ENCODE measurements at regions not wholly inside any gene's neighbourhood (a gene's known extent, or its start where the extent isn't known, plus 50 kb on each side); places are given as distances from the start of the nearest gene placed in this dataset.
"Not testable (repeated sequence)": the region's sequence is repeated elsewhere in the genome, so short reads cannot be mapped to it uniquely, and the experiment has no call there.

DNA sequence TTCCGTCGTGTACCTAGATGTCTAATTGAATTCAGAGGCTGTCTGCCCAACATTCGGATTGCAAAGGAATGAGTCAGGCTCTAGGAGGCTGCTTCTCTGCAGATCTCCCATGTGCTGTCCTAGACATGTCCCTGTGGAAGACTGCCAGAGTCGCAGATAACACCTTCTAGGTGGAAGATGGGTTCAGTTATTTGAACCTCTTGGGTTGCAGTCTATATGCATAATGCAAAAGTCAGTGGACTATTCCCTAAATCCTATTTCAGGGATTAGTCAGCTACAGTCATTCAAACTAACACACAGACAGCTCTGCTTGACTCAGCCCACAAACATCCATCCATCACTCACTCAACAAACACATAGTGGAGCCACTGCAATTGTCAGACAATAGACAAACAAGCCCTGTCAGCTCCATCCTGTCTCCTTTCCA lies 300.0 kb upstream of the CTNNB1 start:
- no peaks in the 10 kb centered on the region for H3K27me3 Mint-ChIP-seq
- intact Hi-C loops (cut with micrococcal nuclease), result no loop called here

GRCh38 chr3:40901298-40901697 lies 298.0 kb upstream of the CTNNB1 start:
- no peaks in the 10 kb centered on the region for H3K4me1 ChIP-seq (ENCODE audit: control insufficient read depth in 2 of 2, insufficient read depth in 2 of 2, low read length in 2 of 2)
- H3K27ac ChIP-seq (ENCODE audit: low read depth, low read length), result no peak overlapping the region
- DNase-seq (no peak), ATAC-seq (no peak)
- intact Hi-C loops (cut with micrococcal nuclease), result no loop called here
- no peaks in the 10 kb centered on the region for H3K27me3 ChIP-seq (ENCODE audit: control insufficient read depth in 2 of 2, insufficient read depth in 2 of 2, low read length in 2 of 2)
- no peak overlapping the region for H3K27ac Mint-ChIP-seq
- ChIA-PET POLR2A (no interaction called here), CTCF (no interaction called here)
- H3K4me3 Mint-ChIP-seq, result no peak overlapping the region
- no peaks in the 10 kb centered on the region for H3K36me3 Mint-ChIP-seq
- no peak overlapping the region for H3K4me3 ChIP-seq (ENCODE audit: low read length)
- H3K27me3 Mint-ChIP-seq, result no peaks in the 10 kb centered on the region
- no peaks in the 10 kb centered on the region for H3K9me3 ChIP-seq (ENCODE audit: control insufficient read depth in 2 of 3, low read length in 3 of 3)
- no peaks in the 10 kb centered on the region for H3K36me3 ChIP-seq (ENCODE audit: control insufficient read depth in 2 of 3, insufficient read depth in 3 of 3, low read length in 3 of 3)
- peaks cover 0 to 8% (median 0%) of the 10 kb centered on the region in 11 donors for H3K9me3 Mint-ChIP-seq
- H3K4me1 Mint-ChIP-seq, result no peaks in the 10 kb centered on the region

More for the DNA sequence above, 300.0 kb upstream of the CTNNB1 start:
- H3K4me1 Mint-ChIP-seq, result no peaks in the 10 kb centered on the region
- CTCF ChIA-PET, result no interaction called here
- POLR2A ChIA-PET, result interaction anchor here (1.1 kb wide), 1 partner anchor 300 kb away, joined by 3 read pairs; the partner anchor contains the start of gene CTNNB1
- H3K9me3 ChIP-seq (ENCODE audit: control insufficient read depth in 2 of 3, low read length in 3 of 3), result no peaks in the 10 kb centered on the region
- H3K36me3 ChIP-seq (ENCODE audit: control insufficient read depth in 2 of 3, insufficient read depth in 3 of 3, low read length in 3 of 3), result no peaks in the 10 kb centered on the region
- no peak overlapping the region for H3K4me3 ChIP-seq (ENCODE audit: low read length)
- ATAC-seq (no peak), DNase-seq (no peak)
- H3K27ac ChIP-seq (ENCODE audit: low read depth, low read length), result no peak overlapping the region
- H3K9me3 Mint-ChIP-seq, result peaks cover 0 to 3% (median 0%) of the 10 kb centered on the region in 11 donors
- H3K36me3 Mint-ChIP-seq, result no peaks in the 10 kb centered on the region
- no peaks in the 10 kb centered on the region for H3K4me1 ChIP-seq (ENCODE audit: control insufficient read depth in 2 of 2, insufficient read depth in 2 of 2, low read length in 2 of 2)
- no peak overlapping the region for H3K27ac Mint-ChIP-seq
- H3K27me3 ChIP-seq (ENCODE audit: control insufficient read depth in 2 of 2, insufficient read depth in 2 of 2, low read length in 2 of 2), result no peaks in the 10 kb centered on the region
- no peak overlapping the region for H3K4me3 Mint-ChIP-seq

DNA sequence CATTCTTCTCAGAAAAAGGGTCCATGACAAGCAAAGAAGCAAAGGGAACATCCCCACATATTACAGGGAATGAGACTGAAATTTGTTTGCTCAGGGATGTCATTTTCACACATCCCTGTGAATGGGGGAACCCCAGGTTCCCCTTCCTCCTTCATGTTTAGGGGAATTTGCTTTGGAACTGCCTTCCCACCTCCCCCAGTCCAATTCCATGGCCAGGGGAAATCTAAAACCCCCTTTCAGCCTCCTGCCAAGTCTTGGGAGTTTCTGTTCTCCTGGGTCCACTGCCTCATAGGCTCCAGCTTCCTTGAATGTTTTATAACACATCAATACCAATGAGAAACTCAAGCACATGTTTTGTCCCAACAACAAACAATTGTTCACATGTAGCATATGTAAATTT lies 297.5 kb upstream of the CTNNB1 start:
- no peaks in the 10 kb centered on the region for H3K36me3 ChIP-seq (ENCODE audit: control insufficient read depth in 2 of 3, insufficient read depth in 3 of 3, low read length in 3 of 3)
- H3K4me3 Mint-ChIP-seq, result no peak overlapping the region
- H3K27ac Mint-ChIP-seq, result no peak overlapping the region
- no peaks in the 10 kb centered on the region for H3K36me3 Mint-ChIP-seq
- intact Hi-C loops (cut with micrococcal nuclease), result no loop called here
- DNase-seq (no peak), ATAC-seq (no peak)
- POLR2A ChIA-PET, result no interaction called here
- no peaks in the 10 kb centered on the region for H3K4me1 Mint-ChIP-seq
- H3K4me3 ChIP-seq (ENCODE audit: low read length), result no peak overlapping the region
- H3K27ac ChIP-seq (ENCODE audit: low read depth, low read length), result no peak overlapping the region
- no peaks in the 10 kb centered on the region for H3K4me1 ChIP-seq (ENCODE audit: control insufficient read depth in 2 of 2, insufficient read depth in 2 of 2, low read length in 2 of 2)
- CTCF ChIA-PET, result no interaction called here
- no peaks in the 10 kb centered on the region for H3K27me3 ChIP-seq (ENCODE audit: control insufficient read depth in 2 of 2, insufficient read depth in 2 of 2, low read length in 2 of 2)
- no peaks in the 10 kb centered on the region for H3K9me3 ChIP-seq (ENCODE audit: control insufficient read depth in 2 of 3, low read length in 3 of 3)
- peaks cover 0 to 8% (median 0%) of the 10 kb centered on the region in 11 donors for H3K9me3 Mint-ChIP-seq
- no peaks in the 10 kb centered on the region for H3K27me3 Mint-ChIP-seq

DNA sequence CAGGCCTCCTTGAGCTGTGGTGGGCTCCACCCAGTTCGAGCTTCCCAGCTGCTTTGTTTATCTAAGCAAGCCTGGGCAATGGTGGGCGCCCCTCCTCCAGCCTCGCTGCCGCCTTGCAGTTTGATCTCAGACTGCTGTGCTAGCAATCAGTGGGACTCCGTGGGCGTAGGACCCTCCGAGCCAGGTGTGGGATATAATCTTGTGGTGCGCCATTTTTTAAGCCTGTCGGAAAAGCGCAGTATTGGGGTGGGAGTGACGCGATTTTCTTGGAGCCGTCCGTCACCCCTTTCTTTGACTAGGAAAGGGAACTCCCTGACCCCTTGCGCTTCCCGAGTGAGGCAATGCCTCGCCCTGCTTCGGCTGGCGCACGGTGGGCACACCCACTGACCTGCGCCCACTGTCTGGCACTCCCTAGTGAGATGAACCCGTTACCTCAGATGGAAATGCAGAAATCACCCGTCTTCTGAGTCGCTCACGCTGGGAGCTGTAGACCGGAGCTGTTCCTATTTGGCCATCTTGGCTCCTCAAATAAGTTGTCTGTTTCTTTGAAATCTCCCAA lies 291.3 kb upstream of the CTNNB1 start:
- H3K36me3 Mint-ChIP-seq; DNase-seq; H3K27ac Mint-ChIP-seq; H3K27me3 ChIP-seq (ENCODE audit: control insufficient read depth in 2 of 2, insufficient read depth in 2 of 2, low read length in 2 of 2); H3K4me1 Mint-ChIP-seq; intact Hi-C loops (cut with micrococcal nuclease); CTCF ChIA-PET; H3K4me3 Mint-ChIP-seq; H3K4me3 ChIP-seq (ENCODE audit: low read length); ATAC-seq; H3K9me3 ChIP-seq (ENCODE audit: control insufficient read depth in 2 of 3, low read length in 3 of 3); H3K36me3 ChIP-seq (ENCODE audit: control insufficient read depth in 2 of 3, insufficient read depth in 3 of 3, low read length in 3 of 3); H3K27ac ChIP-seq (ENCODE audit: low read depth, low read length); POLR2A ChIA-PET; H3K9me3 Mint-ChIP-seq; H3K4me1 ChIP-seq (ENCODE audit: control insufficient read depth in 2 of 2, insufficient read depth in 2 of 2, low read length in 2 of 2): not testable (repeated sequence)
- H3K27me3 Mint-ChIP-seq, result peaks cover 0 to 24% (median 8%) of the 10 kb centered on the region in 5 donors

- Histone ChIP-seq H3K4me1 (ENCODE audit: control insufficient read depth in 2 of 2, insufficient read depth in 2 of 2, low read length in 2 of 2) (no peaks in the 10 kb centered on the region), H3K36me3 (ENCODE audit: control insufficient read depth in 2 of 3, insufficient read depth in 3 of 3, low read length in 3 of 3) (no peaks in the 10 kb centered on the region), H3K9me3 (ENCODE audit: control insufficient read depth in 2 of 3, low read length in 3 of 3) (no peaks in the 10 kb centered on the region), H3K4me3 (ENCODE audit: low read length) (no peak overlapping the region), H3K27ac (ENCODE audit: low read depth, low read length) (no peak overlapping the region), H3K27me3 (ENCODE audit: control insufficient read depth in 2 of 2, insufficient read depth in 2 of 2, low read length in 2 of 2) (no peaks in the 10 kb centered on the region)
- no peak overlapping the region for H3K4me3 Mint-ChIP-seq
- no peaks in the 10 kb centered on the region for H3K4me1 Mint-ChIP-seq
- DNase-seq, result no peak
- ChIA-PET POLR2A (no interaction called here), CTCF (no interaction called here)
- peaks cover 0 to 4% (median 0%) of the 10 kb centered on the region in 5 donors for H3K36me3 Mint-ChIP-seq
- H3K27me3 Mint-ChIP-seq, result peaks cover 0 to 24% (median 10%) of the 10 kb centered on the region in 5 donors
- intact Hi-C loops (cut with micrococcal nuclease), result no loop called here
- H3K9me3 Mint-ChIP-seq, result peaks cover 0 to 5% (median 0%) of the 10 kb centered on the region in 11 donors
- no peak for ATAC-seq
- H3K27ac Mint-ChIP-seq, result no peak overlapping the region
Observed at GRCh38 chr3:40908612-40909011, 290.7 kb upstream of the CTNNB1 start.

DNA sequence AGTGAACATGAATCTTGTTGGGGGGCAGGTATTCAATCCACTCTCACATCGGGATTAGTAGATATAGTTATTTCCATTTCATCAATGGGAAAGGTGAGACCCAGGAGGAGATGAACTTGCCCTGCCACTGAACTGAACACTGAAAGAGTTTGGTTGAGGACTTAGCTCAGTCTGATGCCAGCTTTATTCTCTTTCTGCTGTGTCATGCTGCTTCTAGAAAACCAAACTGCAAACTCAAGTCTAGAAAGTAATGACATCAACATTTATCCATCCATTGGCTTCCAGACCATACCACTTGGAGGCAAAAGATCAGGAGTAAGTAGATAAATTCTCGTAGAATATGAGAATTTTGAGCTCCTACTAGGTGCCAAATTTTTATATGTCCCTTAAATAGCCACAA lies 288.0 kb upstream of the CTNNB1 start:
- Mint-ChIP-seq H3K9me3 (no peaks in the 10 kb centered on the region), H3K27me3 (peaks cover 0 to 24% (median 10%) of the 10 kb centered on the region in 5 donors), H3K4me3 (no peak overlapping the region), H3K27ac (no peak overlapping the region), H3K36me3 (peaks cover 0 to 4% (median 0%) of the 10 kb centered on the region in 5 donors), H3K4me1 (no peaks in the 10 kb centered on the region)
- H3K4me1 ChIP-seq (ENCODE audit: control insufficient read depth in 2 of 2, insufficient read depth in 2 of 2, low read length in 2 of 2), result no peaks in the 10 kb centered on the region
- no peaks in the 10 kb centered on the region for H3K36me3 ChIP-seq (ENCODE audit: control insufficient read depth in 2 of 3, insufficient read depth in 3 of 3, low read length in 3 of 3)
- ChIA-PET CTCF (no interaction called here), POLR2A (no interaction called here)
- intact Hi-C loops (cut with micrococcal nuclease), result no loop called here
- no peaks in the 10 kb centered on the region for H3K27me3 ChIP-seq (ENCODE audit: control insufficient read depth in 2 of 2, insufficient read depth in 2 of 2, low read length in 2 of 2)
- H3K4me3 ChIP-seq (ENCODE audit: low read length), result no peak overlapping the region
- no peak overlapping the region for H3K27ac ChIP-seq (ENCODE audit: low read depth, low read length)
- DNase-seq, result no peak
- no peaks in the 10 kb centered on the region for H3K9me3 ChIP-seq (ENCODE audit: control insufficient read depth in 2 of 3, low read length in 3 of 3)
- no peak for ATAC-seq

DNA sequence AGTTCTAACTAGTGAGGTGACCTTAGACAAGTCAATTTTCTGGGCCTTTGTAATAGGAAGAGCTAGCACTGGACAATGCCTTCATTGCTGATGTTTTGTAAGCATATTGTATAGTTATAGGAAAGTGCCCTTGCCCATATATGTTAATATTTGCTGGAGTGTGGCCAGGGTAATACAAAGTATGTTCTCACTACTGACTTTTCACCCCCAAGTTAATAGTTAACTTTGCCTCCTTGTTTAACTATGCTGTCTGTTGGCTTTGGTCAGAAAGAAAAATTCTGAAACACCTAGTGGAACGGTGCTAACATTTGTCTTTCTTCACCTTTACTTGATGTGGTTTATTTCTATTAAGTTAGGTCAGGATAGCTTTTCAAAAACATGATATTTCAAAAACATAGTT lies 287.4 kb upstream of the CTNNB1 start:
- no peaks in the 10 kb centered on the region for H3K27me3 ChIP-seq (ENCODE audit: control insufficient read depth in 2 of 2, insufficient read depth in 2 of 2, low read length in 2 of 2)
- no peak for DNase-seq
- CTCF ChIA-PET, result no interaction called here

More for the DNA sequence above, 287.4 kb upstream of the CTNNB1 start:
- POLR2A ChIA-PET, result no interaction called here
- Mint-ChIP-seq H3K4me3 (no peak overlapping the region), H3K36me3 (peaks cover 0 to 4% (median 0%) of the 10 kb centered on the region in 5 donors), H3K27me3 (peaks cover 0 to 24% (median 10%) of the 10 kb centered on the region in 5 donors), H3K9me3 (no peaks in the 10 kb centered on the region), H3K27ac (no peak overlapping the region), H3K4me1 (no peaks in the 10 kb centered on the region)
- Histone ChIP-seq H3K27ac (ENCODE audit: low read depth, low read length) (no peak overlapping the region), H3K36me3 (ENCODE audit: control insufficient read depth in 2 of 3, insufficient read depth in 3 of 3, low read length in 3 of 3) (no peaks in the 10 kb centered on the region), H3K4me3 (ENCODE audit: low read length) (no peak overlapping the region), H3K4me1 (ENCODE audit: control insufficient read depth in 2 of 2, insufficient read depth in 2 of 2, low read length in 2 of 2) (no peaks in the 10 kb centered on the region), H3K9me3 (ENCODE audit: control insufficient read depth in 2 of 3, low read length in 3 of 3) (no peaks in the 10 kb centered on the region)
- intact Hi-C loops (cut with micrococcal nuclease), result no loop called here
- no peak for ATAC-seq
